GM21381 (cell line): ENCODE measurements at regions not wholly inside any gene's neighbourhood (a gene's known extent, or its start where the extent isn't known, plus 50 kb on each side); places are given as distances from the start of the nearest gene placed in this dataset.
"Not testable (repeated sequence)": the region's sequence is repeated elsewhere in the genome, so short reads cannot be mapped to it uniquely, and the experiment has no call there.

Experiments used
- ATAC-seq: cut with Tn5 transposase; IDR thresholded peaks from one replicate; pipeline ENCODE4 v1.9.1; 2021; ENCODE audit warnings: mild to moderate bottlenecking, moderate library complexity; ENCODE audit not compliant: unreplicated experiment

GRCh38 chr1:55814967-55815366 lies 599.8 kb upstream of the USP24 start:
- no peak for ATAC-seq

DNA sequence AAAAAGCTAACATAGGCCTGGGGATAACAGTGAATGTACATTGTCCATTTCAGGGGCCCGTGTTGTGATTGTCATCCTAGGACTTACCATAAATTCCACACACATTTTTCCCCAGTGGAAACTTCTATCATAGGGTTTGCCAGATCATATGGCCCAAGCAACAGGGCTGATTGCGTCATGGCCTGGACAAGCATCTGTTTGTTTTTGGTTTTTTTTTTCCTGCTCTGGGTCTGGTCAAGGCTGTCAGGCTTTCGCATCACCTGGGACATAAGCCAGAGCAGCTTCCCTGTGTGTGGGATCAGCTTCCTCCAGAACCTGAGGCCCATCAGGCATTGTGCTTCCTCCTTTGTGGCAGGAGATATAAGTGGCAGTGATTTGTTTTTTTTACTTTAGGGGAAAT lies 598.5 kb upstream of the USP24 start:
- no peak for ATAC-seq

- no peak for ATAC-seq
Observed at GRCh38 chr1:55812281-55812680, 597.1 kb upstream of the USP24 start.

DNA sequence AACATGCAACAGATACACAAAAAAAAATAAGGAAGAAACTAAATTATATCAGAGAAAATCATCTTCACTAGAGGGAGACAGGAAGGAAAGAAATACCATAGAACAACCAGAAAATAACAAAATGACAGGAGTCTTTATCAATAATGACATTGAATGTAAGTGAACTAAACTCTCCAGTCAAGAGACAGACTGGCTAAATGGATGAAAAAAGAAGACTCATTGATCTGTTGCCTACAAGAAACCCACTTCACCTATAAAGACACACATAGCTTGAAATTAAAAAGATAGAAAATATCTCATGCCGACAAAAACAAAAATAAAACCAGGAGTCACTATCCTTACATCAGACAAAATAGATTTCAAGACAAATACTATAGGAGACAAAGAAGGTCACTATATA lies 593.1 kb upstream of the USP24 start:
- no peak for ATAC-seq

DNA sequence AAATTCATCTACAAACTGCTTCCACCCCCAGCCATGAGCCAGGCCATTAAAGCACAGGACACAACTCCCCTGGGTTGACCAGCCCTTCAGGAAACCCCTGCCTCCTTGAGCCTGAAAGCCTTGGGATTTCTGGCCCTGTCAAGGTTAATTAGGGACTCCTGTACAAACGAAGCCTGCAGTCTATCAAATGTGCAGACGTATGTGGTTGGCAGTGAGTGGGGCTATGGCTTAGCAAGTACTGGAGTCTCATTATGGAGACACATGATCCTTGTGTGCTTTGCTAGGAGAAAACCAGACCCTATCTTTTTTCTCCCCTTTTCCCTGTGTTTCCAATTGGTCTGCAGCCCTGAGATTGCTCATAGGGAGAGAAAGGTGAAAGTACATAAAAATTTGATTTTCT lies 588.3 kb upstream of the USP24 start:
- no peak for ATAC-seq

DNA sequence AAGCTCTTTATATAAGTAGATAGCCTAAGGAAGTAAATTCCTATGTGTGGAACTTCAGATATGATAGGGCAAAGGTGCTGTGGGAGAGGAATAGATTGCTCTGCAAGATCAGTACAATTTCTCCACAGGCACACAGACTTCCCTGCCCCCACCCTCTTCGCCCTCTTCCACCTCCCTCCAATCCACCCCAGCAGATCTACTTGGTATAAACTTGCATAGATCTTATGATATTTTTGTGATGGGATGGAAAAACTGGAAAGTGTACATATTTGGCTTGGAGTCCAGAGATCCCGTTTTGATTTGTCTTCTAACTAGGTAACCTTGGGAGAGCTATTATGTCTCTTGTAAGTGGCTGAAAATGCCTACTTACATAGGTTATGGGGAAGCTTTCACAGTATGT lies 586.3 kb upstream of the USP24 start:
- ATAC-seq: no peak

DNA sequence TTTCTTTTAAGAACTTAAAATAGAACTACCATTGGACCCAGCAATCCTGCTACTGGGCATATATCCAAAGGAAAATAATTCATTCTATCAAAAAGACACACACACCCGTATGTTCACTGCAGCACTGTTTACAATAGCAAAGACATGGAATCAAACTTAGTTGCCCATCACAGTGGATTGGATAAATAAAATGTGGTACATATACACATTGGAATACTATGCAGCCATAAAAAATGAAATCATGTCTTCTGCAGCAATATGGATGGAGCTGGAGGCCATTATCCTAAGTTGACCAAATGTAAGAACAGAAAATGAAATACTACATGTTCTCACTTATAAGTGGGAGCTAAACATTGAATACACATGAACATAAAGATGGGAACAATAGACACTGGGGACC lies 585.3 kb upstream of the USP24 start:
- no peak for ATAC-seq

- no peak for ATAC-seq
Observed at GRCh38 chr1:55793856-55794255, 578.7 kb upstream of the USP24 start.

DNA sequence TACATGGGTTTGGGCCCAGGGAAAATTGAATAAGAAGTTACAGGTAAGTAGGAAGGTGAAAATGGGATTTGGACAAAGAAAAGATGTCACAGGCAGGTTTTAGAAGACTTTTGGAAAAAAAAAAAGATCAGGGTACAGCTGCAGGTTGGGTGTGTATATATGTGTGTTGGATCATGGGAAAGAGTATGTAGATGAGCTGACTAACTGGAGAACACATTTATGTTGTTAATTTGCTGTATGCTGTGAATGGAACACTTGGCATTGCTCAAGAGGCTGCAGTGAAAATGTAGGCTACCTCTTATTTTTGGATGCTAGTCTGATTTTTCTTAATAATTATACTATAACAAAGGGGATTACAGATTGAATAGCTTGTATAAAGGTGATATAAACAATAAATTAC lies 577.7 kb upstream of the USP24 start:
- no peak for ATAC-seq

- ATAC-seq: no peak
Observed at GRCh38 chr1:55789466-55789865, 574.3 kb upstream of the USP24 start.

DNA sequence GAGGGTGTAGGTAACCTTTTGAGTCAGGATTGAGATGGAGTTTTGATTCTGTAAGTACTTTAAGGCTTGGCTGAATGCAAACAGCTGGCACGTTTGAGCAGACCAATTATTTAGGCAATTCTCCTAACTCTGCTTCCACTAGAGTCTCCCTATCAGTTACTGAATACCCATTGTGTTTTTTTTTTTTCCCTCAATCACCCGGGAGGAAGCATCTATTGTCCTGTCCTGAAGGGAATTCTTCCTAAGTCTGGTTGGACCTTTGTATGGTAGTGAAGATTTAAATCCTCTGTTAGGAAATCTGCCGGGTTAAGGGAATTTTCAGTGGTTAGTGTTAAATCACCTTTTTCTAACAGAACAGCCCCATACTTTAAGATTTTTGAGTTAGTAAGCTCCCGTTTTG lies 571.2 kb upstream of the USP24 start:
- no peak for ATAC-seq

GRCh38 chr1:55784941-55785450 lies 569.8 kb upstream of the USP24 start:
- not testable (repeated sequence) for ATAC-seq

GRCh38 chr1:55781944-55782482 lies 566.8 kb upstream of the USP24 start:
- ATAC-seq: no peak

GRCh38 chr1:55781003-55781402 lies 565.8 kb upstream of the USP24 start:
- no peak for ATAC-seq

- ATAC-seq: no peak
Observed at GRCh38 chr1:55777545-55777944, 562.4 kb upstream of the USP24 start.

- no peak for ATAC-seq
Observed at GRCh38 chr1:55775007-55775406, 559.8 kb upstream of the USP24 start.

GRCh38 chr1:55774446-55774845 lies 559.3 kb upstream of the USP24 start:
- ATAC-seq: no peak

DNA sequence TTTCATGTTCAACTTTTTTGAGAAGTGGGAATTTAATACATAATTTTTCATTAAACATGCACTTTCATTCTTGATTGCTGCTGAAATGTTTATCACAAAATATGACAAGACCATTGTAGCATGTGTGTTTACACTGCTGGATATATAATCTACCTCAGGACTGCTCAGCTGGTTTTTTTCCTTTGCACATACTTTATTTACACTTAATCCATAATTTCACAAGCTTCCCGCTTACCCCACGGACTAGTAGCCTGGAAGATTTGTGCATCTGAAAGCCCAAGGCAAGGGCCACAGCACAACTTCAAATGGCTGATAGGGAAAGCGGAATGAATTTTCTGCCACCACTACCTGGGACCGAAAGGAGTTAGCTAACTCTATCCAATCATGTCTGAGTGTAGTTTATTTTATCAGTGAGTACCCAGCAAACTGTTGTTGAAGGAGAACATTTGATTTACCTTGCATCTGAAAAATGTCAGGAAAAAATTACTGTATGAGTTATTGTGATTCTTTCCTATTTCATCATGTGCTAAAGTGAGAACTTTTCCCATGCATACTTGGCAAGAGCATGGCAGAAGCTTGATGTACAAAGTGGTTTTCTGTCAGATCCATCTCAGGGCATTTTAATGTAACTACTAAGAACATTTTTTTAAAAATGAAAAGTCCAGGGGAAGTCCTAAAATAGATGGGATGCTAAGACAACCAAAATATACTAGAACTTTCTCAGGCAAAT lies 558.2 kb upstream of the USP24 start:
- ATAC-seq: no peak

DNA sequence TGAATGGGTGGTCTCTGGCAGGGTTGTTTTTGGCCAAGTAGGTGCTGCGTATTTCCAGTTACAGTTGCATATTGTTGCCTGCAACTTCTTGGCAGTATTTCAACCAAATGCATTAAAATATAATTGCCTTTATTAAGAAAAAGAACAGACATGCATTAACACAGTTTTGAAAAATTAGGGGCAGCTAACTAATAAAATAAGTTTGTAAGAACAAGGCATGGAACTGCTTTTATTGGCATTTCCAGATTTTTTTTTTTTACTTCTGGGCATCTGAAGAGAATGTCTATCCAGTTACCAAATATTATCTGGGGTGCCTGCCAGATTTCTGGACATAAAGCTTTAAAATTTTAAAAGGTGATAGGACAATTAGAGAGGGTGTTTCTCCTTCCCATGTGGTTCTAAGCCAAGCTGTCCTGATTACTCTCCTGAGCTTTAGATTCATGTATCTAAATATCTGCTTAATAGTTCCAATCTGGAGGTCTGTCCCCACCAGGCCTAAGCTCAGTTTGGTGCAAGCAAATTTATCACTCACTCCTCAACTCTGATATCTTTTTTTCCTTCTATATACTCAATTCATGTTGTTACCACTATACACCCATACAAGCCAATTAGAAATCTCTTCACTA lies 553.3 kb upstream of the USP24 start:
- no peak for ATAC-seq

DNA sequence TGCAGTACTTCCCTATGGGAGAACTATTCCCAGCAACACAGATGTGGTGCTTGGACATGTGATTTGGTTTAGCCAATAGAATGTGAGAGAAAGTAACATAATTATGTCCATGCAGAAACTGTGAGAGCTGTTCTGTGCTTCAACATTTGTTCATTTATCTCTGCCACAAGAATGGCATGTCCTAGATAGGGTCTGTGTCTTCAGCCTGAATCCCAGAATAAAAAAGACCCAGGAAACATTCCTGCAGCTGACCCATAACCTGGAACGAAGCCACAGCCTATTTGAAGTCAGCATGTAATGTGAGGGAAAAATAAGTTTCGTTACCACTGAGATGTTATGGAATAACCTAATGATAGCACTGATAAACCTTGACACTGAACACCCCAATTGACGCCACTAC lies 552.0 kb upstream of the USP24 start:
- ATAC-seq: no peak

- not testable (repeated sequence) for ATAC-seq
Observed at GRCh38 chr1:55765505-55765904, 550.3 kb upstream of the USP24 start.

- ATAC-seq: no peak
Observed at GRCh38 chr1:55751776-55752175, 536.6 kb upstream of the USP24 start.
